ENCODE measurements at regions not wholly inside any gene's neighbourhood (a gene's known extent, or its start where the extent isn't known, plus 50 kb on each side); places are given as distances from the start of the nearest gene placed in this dataset.
A peak's percentile ranks its signal among the peaks of the same experiment; 100 is the strongest.
"Not testable (repeated sequence)": the region's sequence is repeated elsewhere in the genome, so short reads cannot be mapped to it uniquely, and the experiment has no call there.

DNA sequence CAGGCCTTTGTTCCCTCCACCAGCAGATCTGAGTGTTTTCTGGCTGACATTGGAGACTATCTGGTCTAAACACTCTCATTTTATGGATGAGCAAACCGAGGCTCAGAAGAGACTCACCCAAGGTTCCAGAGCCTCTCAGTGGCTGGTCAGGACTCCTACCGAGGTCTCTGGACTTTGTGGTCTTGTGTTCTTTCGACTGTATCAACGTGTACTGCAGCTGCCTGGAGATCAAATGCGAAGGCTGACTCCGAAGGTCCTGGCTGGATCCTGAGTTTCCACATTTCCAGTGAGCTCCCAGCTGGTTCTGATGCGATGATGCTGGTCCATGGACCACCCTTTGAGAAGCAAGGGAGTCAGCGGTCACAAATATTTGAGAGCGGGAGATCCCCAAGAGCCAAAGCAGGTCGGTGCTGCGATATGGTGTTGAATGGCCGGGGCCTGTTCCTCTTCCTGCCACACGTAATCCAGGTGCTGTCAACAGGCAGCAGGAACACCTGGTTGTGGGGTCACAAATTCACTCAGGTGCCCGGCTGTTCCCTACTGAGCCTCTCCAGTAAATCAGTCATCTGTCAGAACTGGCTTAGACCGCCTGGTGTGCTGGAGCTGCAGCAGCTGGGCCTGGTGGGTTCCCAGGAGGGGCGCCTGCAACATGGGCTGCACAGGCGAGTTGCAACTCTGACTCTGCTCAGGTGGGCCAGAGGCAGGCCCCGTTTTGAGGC, 94.8 kb upstream of the USP24 start:
- no peak for DNase-seq

DNA sequence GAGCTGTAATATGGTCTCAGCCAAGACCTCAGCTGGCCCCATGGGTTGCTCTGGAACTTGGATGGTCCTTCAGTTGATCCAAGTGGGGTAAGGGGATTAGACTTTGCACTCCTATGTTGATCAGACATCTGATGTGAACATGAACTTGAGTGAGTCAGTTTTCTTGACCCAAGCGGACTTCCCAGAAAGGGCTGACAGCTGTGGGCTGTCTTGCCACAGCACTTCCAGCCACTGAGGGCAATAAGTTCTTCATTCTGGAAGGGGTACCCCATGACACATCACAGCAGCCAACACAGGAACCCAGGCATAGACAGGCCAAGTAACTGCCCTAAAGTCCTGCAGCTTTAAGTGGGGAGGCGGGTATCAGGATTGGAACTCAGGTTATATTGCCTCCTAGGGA, 93.9 kb upstream of the USP24 start:
- DNase-seq = peak; percentile 34

DNA sequence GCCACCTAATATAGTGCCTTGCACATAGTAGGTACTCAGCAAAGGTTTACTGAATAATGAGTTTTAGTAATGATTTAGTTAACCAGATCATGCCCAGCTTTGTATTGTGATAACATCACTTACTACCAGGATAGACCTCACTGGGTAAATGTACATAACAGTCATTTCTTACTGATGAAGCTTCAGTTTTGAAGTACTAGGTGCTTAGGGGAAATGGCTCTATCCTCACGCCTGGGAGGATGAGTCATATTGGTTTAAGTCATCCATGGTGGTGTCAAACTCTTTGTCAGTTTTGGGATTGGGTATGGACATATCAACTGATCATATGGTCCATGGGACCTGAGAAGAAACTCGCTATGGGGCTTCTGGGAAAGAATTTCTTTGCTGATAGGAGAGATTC, 90.6 kb upstream of the USP24 start:
- peak; percentile 66 for DNase-seq

DNA sequence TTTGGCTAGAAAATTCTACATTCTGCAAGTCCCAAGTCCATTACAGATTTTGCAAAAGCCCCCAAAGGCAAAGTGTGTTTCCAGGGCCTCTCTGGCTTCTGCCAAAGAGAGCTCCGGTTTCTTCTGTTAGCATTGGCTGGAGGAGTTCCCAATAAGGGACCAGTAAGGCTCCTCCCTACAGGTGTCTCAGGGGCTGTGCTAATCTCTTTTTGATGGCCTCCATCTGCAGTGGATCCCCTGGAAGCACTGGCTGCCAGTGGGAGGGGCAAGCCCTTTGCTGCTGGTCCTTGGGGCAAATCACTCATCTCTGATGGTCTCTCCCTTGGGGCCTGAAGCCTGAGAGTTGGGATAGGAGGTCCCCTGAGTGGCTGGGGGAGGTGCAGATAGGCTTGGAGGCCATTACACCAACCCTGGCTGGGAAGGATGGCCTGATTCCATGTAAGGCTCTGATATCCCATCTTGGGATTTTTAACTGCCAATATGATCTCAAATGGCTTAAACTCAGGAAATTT, 89.1 kb upstream of the USP24 start:
- peak; percentile 20 for DNase-seq

DNA sequence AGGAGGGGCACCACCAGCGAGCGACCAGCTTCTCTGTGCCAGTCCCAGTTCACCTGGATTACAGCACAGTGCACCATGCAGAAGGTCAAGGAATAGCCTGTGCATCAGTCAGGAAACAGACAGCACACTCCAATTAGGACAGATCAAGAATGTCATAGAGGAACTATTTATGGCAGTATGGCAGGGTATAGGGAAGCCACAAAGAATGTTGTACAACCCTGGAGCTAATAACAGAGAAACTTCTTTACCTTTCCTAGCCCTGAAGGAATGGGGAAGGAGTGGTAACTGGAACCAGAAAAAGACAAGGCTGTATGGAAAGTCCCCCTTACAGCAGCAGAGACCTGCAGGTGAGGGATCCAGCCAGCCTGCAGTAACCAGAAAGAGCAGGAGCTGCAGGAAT, 87.8 kb upstream of the USP24 start:
- DNase-seq = peak; percentile 28

DNA sequence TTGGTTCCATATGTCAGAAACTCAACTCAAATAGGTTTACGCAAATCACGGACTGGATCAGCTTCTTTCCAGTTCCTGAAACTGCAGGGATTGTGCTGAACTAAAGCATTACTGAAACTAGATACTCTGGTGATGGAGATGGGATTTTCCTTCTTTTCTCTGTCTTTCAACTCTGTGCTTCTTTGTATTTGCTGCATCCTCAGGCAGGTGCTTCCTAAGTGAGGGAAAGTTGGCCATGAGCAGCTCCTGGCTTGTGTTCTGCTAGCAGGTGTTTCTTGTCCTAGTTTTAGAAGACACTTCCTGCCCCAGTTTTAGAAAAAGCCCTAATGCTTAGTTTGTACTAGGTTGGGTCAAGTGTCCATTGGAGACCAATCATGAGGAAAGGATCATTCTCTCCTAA, 86.7 kb upstream of the USP24 start:
- DNase-seq = no peak

DNA sequence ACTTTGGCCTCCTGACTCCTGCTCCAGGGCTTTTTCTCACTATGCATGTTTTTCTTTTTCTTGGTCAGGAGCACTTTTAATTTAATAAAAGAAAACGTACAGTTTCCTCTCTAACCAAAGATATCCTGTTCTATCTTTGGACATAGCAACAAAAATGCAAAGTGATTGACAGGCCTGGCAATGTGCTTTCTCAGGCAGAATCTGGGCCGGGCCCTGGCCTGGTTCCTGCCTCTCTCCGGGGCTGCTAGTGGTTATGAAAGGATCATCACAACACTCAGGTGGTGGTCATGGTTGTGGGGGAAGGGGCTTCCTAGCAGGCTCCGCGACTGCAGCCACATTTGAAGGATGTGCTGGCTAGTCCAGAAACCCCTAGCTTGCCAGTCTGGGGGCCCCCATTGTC, 85.8 kb upstream of the USP24 start:
- no peak for DNase-seq

DNA sequence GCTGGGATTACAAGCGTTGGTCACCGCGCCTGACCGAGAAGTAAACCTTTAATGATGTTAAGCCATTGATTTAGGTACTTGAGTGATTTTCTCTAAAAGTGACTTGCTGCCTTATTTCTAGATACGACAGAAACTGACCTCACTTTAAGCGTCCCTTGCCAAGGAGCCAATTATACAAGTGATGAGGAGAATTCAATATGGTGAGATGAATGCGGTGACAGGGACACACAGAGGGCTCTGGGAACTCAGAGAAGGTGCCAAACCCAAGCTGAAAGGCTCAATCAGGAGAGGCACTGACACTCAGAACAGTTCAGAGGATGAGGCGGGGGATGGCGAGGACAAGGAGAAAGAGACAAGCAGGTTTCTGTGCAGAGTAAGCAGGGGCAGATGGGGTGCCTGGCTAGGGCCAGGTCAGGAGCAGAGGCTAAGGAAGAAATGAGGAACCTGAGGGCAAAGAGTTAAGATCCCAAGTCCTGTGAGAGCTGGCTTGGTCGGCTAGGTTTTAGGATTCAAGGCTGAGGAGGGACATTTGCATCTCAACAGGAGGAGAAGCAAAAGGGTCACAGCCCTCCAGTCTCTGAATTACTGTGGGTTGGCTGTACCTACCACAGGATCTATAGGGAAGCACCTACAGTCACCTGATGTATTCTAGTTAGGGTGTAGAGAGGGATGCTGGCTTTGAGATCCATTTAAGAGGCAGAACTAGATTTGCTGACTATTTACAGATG, 83.2 kb upstream of the USP24 start:
- no peak for DNase-seq

DNA sequence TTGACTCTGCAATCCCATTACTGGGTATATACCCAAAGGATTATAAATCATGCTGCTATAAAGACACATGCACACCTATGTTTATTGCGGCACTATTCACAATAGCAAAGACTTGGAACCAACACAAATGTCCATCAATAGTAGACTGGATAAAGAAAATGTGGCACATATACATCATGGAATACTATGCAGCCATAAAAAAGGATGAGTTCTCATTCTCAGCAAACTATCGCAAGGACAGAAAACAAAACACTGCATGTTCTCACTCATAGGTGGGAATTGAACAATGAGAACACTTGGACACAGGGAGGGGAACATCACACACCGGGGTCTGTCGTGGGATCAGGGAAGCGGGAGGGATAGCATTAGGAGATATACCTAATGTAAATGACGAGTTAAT, 81.1 kb upstream of the USP24 start:
- not testable (repeated sequence) for DNase-seq

DNA sequence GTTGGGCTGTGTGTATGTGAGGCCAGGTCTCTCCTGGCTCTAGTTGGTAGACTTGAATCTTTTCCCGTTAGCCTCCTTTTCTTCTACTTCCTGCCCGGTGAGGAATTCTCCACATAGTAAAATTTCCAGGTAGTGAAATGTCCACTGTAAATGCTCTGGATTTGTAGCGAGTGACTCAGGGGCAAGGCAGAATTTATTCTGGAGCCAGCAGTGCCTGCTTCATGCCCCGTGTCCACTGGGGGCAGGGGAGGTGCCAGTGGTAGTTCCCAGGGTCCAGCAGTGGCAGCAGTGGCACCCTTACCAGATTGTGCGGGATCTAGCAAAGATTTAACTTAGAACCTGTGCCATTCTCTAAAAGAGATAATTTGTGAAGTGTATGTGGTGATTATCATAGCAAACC, 74.5 kb upstream of the USP24 start:
- DNase-seq = no peak

DNA sequence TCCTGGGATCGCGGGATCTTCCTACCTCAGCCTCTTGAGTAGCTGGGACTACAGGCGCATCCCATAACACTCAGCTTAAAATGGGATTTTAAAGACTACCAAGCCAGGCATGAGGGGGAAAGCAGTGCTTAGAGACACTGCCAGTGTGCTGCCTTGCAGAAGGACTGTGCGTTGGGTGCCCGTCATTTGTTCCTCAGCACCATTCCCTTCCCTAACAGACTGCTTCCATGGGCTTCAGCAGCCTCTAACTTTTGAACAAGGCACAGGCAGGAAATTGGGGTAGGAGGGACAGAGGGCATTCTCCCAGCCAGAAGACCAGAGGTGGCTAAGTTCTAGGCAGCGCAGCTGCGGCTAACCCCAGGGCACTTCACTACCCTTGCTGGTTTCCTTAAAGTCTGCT, 73.9 kb upstream of the USP24 start:
- DNase-seq = no peak

DNA sequence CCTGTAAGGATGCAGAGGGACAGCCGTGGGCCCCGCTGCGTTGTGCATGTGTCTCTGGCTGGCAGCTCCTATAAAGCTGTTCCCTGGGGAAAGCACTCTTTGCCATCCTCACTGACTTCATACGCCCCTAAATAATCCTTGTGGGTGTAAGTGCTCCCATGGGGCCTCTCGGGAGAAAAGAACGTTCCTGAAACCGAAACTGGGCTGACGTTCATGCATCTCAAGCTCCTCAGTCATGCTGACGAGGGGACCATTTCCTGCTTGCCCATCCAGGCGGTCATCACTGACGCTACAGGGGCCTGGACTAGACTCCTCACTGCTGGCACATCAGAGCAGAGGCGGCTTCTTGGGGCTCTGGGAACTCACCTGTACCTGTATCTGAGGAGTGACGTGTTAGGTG, 73.1 kb upstream of the USP24 start:
- DNase-seq = no peak

DNA sequence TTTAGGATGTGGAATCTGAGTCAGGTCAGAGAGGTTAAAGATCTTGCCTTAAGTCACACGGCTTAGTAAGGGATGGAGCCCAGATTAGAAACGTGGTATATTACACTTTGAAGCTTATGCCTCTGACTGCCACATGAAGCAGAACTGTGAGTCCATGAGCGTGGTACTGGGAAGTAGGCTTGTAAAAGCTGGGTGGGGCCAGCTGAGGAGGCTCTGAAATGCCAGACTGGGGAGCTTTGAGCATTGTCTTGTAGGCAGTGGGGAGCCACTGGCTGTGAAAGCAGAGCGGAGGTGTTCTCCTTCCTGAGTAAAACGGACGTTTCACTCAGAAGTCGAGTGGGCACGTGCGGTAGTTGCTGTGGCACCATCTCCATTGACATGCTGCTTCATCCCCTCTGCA, 72.6 kb upstream of the USP24 start:
- DNase-seq = no peak

DNA sequence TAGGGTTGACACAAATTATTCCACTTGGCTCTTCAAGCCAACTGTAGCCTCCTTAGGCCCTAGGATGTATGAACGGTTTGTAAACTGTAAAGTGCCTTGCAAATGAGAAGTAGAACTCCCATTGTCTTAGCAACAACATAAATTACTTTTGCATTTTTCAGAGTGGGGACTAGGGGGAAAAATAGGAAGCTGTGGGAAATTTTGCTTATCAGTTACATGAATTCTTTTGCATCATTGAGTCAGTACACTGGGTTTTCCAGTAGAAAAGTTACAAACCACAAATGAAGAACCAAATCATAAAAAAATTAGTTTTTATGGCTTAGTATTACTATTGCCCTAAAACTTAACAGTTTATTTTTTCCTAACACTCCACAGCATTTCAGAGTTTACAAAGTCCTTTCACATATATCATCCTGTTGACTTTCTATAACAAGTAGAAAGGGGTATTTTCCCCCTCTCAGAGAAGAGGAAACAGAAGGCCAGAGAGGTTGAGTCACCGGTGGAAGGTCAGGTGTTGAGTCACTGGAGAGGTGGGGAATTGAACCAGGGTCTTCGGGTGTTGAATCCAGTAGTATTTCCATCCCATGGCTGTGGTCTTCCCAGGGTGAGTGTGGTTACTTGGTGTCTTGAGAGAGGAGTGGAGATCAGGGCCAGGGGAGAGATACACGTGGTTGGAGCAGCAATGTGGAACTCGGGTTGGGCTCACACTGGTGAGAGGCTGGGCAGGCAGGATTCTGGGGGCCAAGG, 71.9 kb upstream of the USP24 start:
- no peak for DNase-seq

DNA sequence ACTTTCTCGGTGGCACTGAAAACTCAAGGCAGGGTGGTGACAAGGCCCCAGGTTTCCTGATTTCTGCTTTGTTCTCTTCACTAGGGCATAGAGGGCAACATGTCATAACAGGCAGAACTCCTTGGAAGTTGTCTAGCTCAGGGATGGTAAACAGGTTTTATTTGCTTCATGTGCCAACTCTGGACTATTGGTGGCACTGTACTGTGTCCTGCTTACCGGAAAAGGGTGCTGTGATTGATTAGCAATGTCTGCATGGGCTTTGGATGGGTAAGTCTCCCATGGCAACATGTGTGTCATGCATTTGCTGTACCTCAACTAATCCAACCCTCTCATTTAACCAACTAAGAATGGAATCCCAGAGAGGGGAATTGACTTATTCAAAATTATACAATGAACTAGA, 70.7 kb upstream of the USP24 start:
- DNase-seq = no peak

DNA sequence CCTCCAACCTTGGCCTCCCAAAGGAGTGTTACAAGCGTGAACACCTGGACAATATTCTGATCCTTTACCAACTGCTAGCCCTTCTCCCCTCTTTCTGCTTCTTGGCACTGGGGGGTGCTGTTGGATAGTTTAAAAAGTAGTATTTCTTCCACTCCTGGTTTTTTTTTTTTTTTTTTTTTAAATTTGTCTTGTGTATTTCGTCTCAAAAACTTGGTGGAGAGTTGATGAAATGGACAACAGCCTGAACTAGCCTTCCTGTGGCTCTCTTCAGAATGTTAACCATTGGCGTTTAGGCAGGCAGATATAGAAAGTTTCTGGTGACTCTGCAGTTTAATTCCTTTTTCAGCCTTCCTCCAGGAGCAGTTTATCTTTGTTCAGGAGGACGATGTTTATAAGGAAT, 69.7 kb upstream of the USP24 start:
- peak; percentile 65 for DNase-seq

DNA sequence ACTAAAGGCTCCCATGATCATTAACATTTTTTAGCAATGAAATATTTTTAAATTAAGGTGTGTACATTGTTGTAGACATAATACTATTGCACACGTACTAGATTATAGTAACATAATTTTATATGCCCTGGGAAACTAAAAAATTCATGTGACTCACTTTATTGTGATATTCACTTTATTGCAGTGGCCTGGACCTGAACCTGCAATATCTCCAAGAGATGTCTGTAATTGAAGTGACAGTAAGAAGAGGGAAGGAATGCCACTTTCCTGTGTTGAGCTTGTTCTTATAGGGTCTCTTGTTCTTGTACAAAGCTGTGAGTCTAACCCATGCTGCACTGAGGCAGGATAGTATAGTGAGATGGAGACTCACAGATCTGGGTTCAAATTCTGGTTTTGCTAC, 66.9 kb upstream of the USP24 start:
- no peak for DNase-seq

DNA sequence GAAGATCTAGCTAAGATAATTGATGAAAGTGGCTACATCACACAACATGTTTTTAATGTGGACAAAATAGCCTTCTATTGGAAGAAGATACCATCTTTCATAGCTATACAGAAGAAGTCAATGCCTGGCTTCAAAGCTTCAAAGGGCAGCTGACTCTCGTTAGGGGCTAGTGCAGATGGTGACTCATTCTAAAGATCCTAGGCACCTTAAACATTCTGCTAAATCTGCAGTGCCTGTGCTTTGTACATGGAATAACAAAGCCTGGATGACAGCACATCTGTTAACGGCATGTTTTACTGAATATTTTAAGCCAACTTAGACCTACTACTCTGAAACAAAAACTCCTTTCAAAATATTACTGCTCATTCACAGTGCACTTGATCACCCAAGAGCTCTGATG, 65.6 kb upstream of the USP24 start:
- DNase-seq = peak; percentile 55

DNA sequence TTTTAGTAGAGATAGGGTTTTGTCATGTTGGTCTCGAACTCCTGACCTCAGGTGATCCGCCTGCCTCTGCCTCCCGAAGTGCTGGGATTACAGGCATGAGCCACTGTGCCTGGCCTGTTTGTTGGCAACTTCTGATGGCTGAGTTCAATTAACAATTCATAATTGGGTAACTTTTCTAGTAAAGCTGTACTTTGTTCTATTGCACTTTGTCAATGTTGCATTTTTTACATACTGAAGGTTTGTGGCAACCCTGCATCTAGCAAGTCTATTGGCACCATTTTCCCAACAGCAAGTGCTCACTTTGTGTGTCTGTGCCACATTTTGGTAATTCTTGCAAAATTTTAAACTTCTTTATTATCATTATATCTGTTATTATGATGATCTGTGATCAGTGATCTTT, 64.5 kb upstream of the USP24 start:
- DNase-seq = no peak

DNA sequence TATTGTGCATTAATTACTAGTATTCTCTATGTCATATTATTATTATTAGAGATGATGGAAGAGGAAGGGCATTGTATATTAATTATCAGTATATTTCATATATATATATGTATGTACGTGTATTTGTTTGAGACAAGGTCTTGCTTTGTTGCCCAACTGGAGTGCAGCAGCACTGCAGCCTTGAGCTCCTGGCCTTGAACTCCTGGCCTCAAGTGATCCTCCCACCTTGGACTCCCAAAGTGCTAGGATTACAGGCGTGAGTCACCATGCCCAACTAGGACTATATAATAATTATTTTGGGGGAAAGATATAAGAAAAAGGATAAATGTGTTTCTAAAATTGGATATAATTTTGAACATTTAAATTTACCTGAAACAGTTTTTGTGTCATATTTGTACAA, 63.2 kb upstream of the USP24 start:
- no peak for DNase-seq

DNA sequence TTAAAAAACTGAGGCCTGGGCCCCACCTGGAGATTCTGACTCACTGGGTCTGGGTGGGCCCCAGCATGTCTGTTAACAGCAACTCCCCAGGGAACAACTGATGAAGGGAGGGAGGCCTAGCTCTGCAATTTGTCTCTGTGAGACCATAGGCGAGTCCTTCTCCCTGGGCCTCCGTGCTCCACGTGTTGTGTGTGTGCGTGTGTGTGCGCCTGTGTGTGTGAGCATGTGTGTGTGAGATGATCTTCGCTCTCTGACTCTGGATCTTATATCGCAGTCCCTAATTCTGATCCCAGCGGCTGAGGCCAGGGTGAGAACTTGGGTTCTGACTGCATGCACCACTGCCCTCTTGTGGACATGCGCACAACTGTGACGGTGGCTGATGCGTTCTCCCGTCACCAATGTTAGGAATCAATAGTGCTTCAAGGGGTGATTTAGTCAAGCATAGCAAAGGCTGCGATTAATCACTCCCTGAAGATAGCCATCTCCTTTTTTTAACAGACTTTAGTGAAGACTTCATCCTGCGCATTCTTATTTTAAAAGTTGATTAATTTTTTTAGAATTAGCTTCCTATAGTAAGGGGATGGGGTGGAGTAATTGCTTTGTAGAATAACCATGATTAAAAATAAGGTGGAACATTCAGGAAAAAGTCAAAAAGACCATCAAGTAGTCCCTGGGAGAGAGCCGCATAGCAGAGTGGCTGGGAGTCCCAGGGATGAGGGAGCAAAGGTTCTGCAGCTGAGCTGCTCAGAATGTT, 62.4 kb upstream of the USP24 start:
- peak; percentile 73 for DNase-seq

DNA sequence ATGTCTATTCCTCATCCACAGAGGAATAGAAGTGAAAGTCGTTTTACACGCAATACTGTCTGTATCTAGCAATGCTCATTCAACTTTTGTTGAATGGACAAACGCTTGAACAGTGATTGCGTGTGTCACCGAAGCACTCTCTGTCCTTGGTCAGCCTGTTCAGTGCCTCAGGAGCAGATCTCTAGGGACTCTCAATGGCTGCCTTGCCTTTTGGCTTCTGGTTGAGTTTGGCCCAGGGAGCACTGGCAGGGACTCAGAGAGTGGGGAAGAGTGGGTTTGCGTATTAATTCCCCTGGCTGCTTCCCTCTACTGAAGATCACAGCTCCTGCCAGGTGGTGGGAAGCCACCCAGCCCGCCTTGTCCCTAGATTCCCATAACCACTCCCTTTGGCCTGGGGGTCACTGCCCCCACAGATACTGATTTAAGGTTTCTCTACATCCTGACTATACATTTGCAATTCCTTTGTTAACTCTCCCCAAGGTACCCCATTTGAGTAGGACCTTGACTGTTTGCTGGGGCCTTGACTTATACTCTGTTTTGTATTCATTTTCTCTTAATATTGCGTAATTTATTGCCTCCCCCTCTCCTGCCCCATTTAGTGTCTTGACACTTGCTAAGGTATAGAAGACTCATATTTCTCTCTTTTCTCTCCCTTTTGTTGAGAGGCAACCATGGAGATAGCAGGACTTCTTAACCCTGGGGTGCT, 61.7 kb upstream of the USP24 start:
- DNase-seq = no peak

DNA sequence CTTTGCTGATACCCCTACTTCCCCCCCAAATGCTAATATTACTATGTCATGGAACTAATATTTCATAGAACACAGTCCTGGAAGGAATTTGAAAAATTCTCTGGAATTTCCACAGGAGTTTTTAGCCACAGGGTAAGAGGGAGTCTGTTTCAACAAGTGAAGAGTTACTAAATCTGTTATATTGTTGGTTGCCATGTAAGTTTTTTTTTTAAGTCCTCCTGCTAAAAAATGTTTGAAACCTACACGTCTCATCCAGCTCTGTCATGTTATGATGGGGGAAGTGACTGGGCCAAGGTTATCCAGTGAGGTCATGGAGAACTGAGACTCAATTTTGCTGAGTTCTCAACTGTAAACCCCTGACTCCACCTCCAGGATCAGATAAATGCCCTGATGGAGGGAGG, 60.8 kb upstream of the USP24 start:
- DNase-seq = peak; percentile 58
